ENCODE measurements at regions not wholly inside any gene's neighbourhood (a gene's known extent, or its start where the extent isn't known, plus 50 kb on each side); places are given as distances from the start of the nearest gene placed in this dataset.

- no peak for DNase-seq
These were observed 517.7 kb upstream of the WWC1 start for GRCh38 chr5:167773668-167774301.

- DNase-seq: no peak
These were observed 513.7 kb upstream of the WWC1 start for GRCh38 chr5:167777746-167778145.

GRCh38 chr5:167778228-167778627 lies 513.2 kb upstream of the WWC1 start:
- DNase-seq: no peak

GRCh38 chr5:167779644-167780043 lies 511.8 kb upstream of the WWC1 start:
- no peak for DNase-seq

GRCh38 chr5:167780177-167780576 lies 511.3 kb upstream of the WWC1 start:
- no peak for DNase-seq

- no peak for DNase-seq
These were observed 508.2 kb upstream of the WWC1 start for GRCh38 chr5:167783145-167783817.

GRCh38 chr5:167785106-167785505 lies 506.3 kb upstream of the WWC1 start:
- DNase-seq: peak; percentile 26

- no peak for DNase-seq
These were observed 505.5 kb upstream of the WWC1 start for GRCh38 chr5:167785901-167786300.

- no peak for DNase-seq
These were observed 504.4 kb upstream of the WWC1 start for GRCh38 chr5:167786871-167787578.

GRCh38 chr5:167790045-167790444 lies 501.4 kb upstream of the WWC1 start:
- no peak for DNase-seq

- DNase-seq: no peak
These were observed 500.8 kb upstream of the WWC1 start for GRCh38 chr5:167790462-167791260.

- DNase-seq: no peak
These were observed 498.9 kb upstream of the WWC1 start for GRCh38 chr5:167792514-167792913.

- no peak for DNase-seq
These were observed 497.7 kb upstream of the WWC1 start for GRCh38 chr5:167793700-167794099.

GRCh38 chr5:167794121-167794520 lies 497.3 kb upstream of the WWC1 start:
- DNase-seq: no peak

- DNase-seq: no peak
These were observed 494.8 kb upstream of the WWC1 start for GRCh38 chr5:167796672-167797071.

GRCh38 chr5:167797933-167798332 lies 493.5 kb upstream of the WWC1 start:
- no peak for DNase-seq

- no peak for DNase-seq
These were observed 493.0 kb upstream of the WWC1 start for GRCh38 chr5:167798448-167798847.

GRCh38 chr5:167800427-167800826 lies 491.0 kb upstream of the WWC1 start:
- no peak for DNase-seq

GRCh38 chr5:167801999-167802398 lies 489.4 kb upstream of the WWC1 start:
- DNase-seq: no peak

GRCh38 chr5:167802755-167803431 lies 488.6 kb upstream of the WWC1 start:
- no peak for DNase-seq

- no peak for DNase-seq
These were observed 486.8 kb upstream of the WWC1 start for GRCh38 chr5:167804512-167805220.

- DNase-seq: no peak
These were observed 480.9 kb upstream of the WWC1 start for GRCh38 chr5:167810573-167810972.
